Endodermal cell (in vitro differentiated cells): ENCODE measurements at regions not wholly inside any gene's neighbourhood (a gene's known extent, or its start where the extent isn't known, plus 50 kb on each side); places are given as distances from the start of the nearest gene placed in this dataset.

Source experiments
- DNase-seq: peaks from one replicate; pipeline ENCODE4 v3.0.0-alpha.2; 2017
- H3K27ac ChIP-seq: 2 replicates; pipeline ENCODE4 v1.5.1; 2013; ENCODE audit warnings: mild to moderate bottlenecking, low read depth, low read length, moderate library complexity
- H3K27me3 ChIP-seq: 2 replicates; pipeline ENCODE4 v1.6.1; 2013; ENCODE audit warnings: mild to moderate bottlenecking, low read length, moderate library complexity; ENCODE audit not compliant: insufficient read depth, control insufficient read depth, poor library complexity, severe bottlenecking
- H3K36me3 ChIP-seq: 2 replicates; pipeline ENCODE4 v1.7.0; 2013; ENCODE audit warnings: mild to moderate bottlenecking, low read length, moderate library complexity; ENCODE audit not compliant: control insufficient read depth, insufficient read depth
- H3K4me1 ChIP-seq: one replicate; pipeline ENCODE4 v1.7.0; 2013; ENCODE audit warnings: low read length; ENCODE audit not compliant: control insufficient read depth, insufficient read depth
- H3K4me3 ChIP-seq: 2 replicates; pipeline ENCODE4 v1.5.1; 2013; ENCODE audit warnings: mild to moderate bottlenecking, low read length, moderate library complexity
- H3K9ac ChIP-seq: 2 replicates; pipeline ENCODE4 v1.6.1; 2013; ENCODE audit warnings: mild to moderate bottlenecking, low read length, moderate library complexity; ENCODE audit not compliant: poor library complexity, severe bottlenecking; ENCODE audit errors: extremely low read depth
- H3K9me3 ChIP-seq: 2 replicates; pipeline ENCODE4 v1.6.1; 2013; ENCODE audit warnings: mild to moderate bottlenecking, low read length, moderate library complexity; ENCODE audit not compliant: control insufficient read depth
- H3K27ac Mint-ChIP-seq: 2 replicates; pipeline ENCODE4 v1.8.0; 2020; ENCODE audit warnings: mixed read lengths
- H3K27me3 Mint-ChIP-seq: 2 replicates; pipeline ENCODE4 v1.8.0; 2021; ENCODE audit warnings: mild to moderate bottlenecking, mixed read lengths; ENCODE audit not compliant: insufficient read depth
- H3K36me3 Mint-ChIP-seq: 2 replicates; pipeline ENCODE4 v1.8.0; 2020; ENCODE audit warnings: low read depth, mixed read lengths
- H3K4me1 Mint-ChIP-seq: 2 replicates; pipeline ENCODE4 v1.8.0; 2020; ENCODE audit warnings: mixed read lengths
- H3K4me3 Mint-ChIP-seq: 2 replicates; pipeline ENCODE4 v1.8.0; 2020; ENCODE audit warnings: mild to moderate bottlenecking, moderate library complexity, mixed read lengths
- H3K9me3 Mint-ChIP-seq: 2 replicates; pipeline ENCODE4 v1.8.0; 2020; ENCODE audit warnings: mild to moderate bottlenecking, mixed read lengths
- WGBS, 2 experiments: methylation state at CpG; one replicate each; pipeline versions ENCODE4 v1.1.5 to v1.1.7; 2013; ENCODE audit warnings: missing lambda C conversion rate in 2 of 2, mixed read lengths in 1 of 2; ENCODE audit not compliant: insufficient coverage in 1 of 2, insufficient read length in 1 of 2; 5-methylcytosine and 5-hydroxymethylcytosine counted together
- TF ChIP-seq, protein P1 (sequence below): fragments of 200-600 bp; sonication (generic); conservative IDR thresholded peaks from 2 replicates; pipeline ENCODE4 v1.5.0; 2021; ENCODE audit warnings: antibody characterized with exemption, mild to moderate bottlenecking

DNA sequence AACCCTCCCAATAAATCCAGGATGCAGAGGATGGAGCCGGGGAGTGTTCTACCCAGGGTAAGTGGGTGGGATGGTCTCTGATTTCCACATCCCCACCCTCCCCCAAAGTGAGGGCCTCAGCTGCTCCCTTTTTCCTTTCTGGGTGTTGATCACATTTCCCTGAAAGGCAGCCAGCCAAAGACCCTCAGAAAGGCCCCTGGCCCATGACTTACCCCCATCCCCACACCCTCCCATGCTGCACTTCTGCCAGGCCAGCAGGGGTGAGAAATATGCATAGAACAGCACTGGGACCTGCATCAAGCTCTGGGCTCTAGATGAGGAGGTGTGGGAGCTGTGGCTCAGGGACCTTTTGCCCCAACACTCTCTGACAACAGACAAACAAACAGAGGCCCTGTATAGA lies 927.3 kb upstream of the ZNF722 start:
- no peaks in the 10 kb centered on the region for H3K4me1 ChIP-seq
- DNase-seq, result no peak
- no peaks in the 10 kb centered on the region for H3K36me3 ChIP-seq
- no peak overlapping the region for H3K9ac ChIP-seq
- no peak overlapping the region for H3K4me3 ChIP-seq
- Mint-ChIP-seq H3K9me3 (peaks cover 100% of the 10 kb centered on the region), H3K36me3 (peaks cover 4% of the 10 kb centered on the region), H3K4me1 (no peaks in the 10 kb centered on the region), H3K27ac (no peak overlapping the region), H3K4me3 (no peak overlapping the region), H3K27me3 (no peaks in the 10 kb centered on the region)
- H3K27ac ChIP-seq, result no peak overlapping the region
- no CpG with 5 or more reads among the region's 1 CpG for WGBS, 2 experiments
- H3K9me3 ChIP-seq, result peaks cover 57% of the 10 kb centered on the region
- H3K27me3 ChIP-seq, result no peaks in the 10 kb centered on the region
- TF ChIP-seq, protein P1, sequence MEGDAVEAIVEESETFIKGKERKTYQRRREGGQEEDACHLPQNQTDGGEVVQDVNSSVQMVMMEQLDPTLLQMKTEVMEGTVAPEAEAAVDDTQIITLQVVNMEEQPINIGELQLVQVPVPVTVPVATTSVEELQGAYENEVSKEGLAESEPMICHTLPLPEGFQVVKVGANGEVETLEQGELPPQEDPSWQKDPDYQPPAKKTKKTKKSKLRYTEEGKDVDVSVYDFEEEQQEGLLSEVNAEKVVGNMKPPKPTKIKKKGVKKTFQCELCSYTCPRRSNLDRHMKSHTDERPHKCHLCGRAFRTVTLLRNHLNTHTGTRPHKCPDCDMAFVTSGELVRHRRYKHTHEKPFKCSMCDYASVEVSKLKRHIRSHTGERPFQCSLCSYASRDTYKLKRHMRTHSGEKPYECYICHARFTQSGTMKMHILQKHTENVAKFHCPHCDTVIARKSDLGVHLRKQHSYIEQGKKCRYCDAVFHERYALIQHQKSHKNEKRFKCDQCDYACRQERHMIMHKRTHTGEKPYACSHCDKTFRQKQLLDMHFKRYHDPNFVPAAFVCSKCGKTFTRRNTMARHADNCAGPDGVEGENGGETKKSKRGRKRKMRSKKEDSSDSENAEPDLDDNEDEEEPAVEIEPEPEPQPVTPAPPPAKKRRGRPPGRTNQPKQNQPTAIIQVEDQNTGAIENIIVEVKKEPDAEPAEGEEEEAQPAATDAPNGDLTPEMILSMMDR, result no peak

DNA sequence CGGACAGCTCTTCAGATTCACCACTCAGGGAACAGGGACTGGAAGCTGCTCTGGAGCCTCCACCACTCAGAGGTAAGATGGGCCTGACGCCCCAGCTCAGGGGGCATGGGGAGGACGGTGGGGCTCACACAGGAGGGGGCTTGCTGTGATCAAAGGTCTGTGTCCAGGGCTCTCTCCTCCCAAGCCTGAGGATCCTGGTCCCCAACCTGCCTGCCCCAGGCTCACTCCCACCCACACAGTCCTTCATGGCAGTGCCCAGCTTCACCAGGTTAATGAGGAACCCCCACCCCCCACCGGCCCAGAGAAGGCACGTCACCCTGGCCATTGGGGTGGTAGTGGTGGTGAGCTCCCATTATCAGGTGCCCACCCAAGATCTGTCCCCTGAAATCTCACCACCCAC lies 926.7 kb upstream of the ZNF722 start:
- TF ChIP-seq, protein P1, result no peak
- 41% methylated on average over 4 of the region's 5 CpGs; no CpG with 5 or more reads in 1 of the 2 experiments for WGBS, 2 experiments
- peaks cover 4% of the 10 kb centered on the region for H3K36me3 Mint-ChIP-seq
- no peak overlapping the region for H3K4me3 ChIP-seq
- no peaks in the 10 kb centered on the region for H3K4me1 Mint-ChIP-seq
- DNase-seq, result no peak
- H3K36me3 ChIP-seq, result no peaks in the 10 kb centered on the region
- H3K9ac ChIP-seq, result no peak overlapping the region
- no peaks in the 10 kb centered on the region for H3K27me3 ChIP-seq
- H3K27ac ChIP-seq, result no peak overlapping the region
- no peak overlapping the region for H3K27ac Mint-ChIP-seq
- H3K9me3 Mint-ChIP-seq, result peaks cover 100% of the 10 kb centered on the region
- H3K4me3 Mint-ChIP-seq, result no peak overlapping the region
- peaks cover 57% of the 10 kb centered on the region for H3K9me3 ChIP-seq
- no peaks in the 10 kb centered on the region for H3K4me1 ChIP-seq
- H3K27me3 Mint-ChIP-seq, result no peaks in the 10 kb centered on the region

DNA sequence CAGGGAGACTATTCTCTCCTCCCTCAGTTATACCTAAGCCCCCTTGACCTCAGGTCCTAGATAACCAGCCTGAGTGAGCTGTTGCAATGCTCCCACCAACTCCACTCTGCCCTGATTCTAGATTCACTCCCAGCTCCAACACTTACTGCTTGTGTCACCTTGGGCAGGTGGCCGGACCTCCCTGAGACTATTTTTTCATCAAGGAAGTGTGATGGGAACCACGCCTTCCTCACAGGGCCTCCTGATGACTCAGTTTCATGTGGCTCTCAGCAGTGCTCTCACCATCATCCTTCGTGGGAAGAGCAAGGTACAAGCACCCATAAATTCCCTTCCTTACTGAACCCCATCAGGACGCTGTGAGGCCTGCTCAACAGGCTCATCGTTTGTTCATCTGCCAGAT lies 925.8 kb upstream of the ZNF722 start:
- TF ChIP-seq, protein P1, result no peak
- peaks cover 100% of the 10 kb centered on the region for H3K9me3 Mint-ChIP-seq
- no peaks in the 10 kb centered on the region for H3K4me1 Mint-ChIP-seq
- H3K36me3 Mint-ChIP-seq, result peaks cover 4% of the 10 kb centered on the region
- H3K4me3 Mint-ChIP-seq, result no peak overlapping the region
- no peak for DNase-seq
- H3K27ac Mint-ChIP-seq, result no peak overlapping the region
- no peak overlapping the region for H3K9ac ChIP-seq
- no peaks in the 10 kb centered on the region for H3K36me3 ChIP-seq
- no peaks in the 10 kb centered on the region for H3K27me3 ChIP-seq
- no peaks in the 10 kb centered on the region for H3K4me1 ChIP-seq
- no peak overlapping the region for H3K27ac ChIP-seq
- no peak overlapping the region for H3K4me3 ChIP-seq
- H3K9me3 ChIP-seq, result peaks cover 61% of the 10 kb centered on the region
- H3K27me3 Mint-ChIP-seq, result no peaks in the 10 kb centered on the region
- WGBS, 2 experiments, result 51 to 52% methylated on average over 4 to 5 of the region's 5 CpGs
